ENCODE measurements at regions not wholly inside any gene's neighbourhood (a gene's known extent, or its start where the extent isn't known, plus 50 kb on each side); places are given as distances from the start of the nearest gene placed in this dataset.

DNA sequence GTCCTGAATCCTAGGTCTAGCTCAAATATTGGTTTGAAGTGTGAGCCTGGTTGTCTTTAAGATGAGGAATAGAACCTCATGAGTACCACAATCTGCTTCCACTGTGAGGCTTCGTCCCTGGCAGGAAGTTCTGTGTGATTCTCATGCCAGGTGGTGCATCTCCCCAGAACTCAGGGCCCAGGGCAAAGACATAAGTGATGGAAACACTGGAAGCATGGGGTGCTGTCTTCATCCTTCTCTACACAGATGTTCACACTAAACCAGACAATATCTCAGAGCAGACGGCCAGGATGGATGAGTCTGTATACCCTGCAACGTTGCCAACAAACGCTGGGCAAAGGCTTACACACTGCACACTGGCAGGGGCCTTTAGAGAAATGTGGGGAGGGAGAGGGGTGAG lies 475.9 kb upstream of the B3GAT1 start:
- TF ChIP-seq, protein P1, sequence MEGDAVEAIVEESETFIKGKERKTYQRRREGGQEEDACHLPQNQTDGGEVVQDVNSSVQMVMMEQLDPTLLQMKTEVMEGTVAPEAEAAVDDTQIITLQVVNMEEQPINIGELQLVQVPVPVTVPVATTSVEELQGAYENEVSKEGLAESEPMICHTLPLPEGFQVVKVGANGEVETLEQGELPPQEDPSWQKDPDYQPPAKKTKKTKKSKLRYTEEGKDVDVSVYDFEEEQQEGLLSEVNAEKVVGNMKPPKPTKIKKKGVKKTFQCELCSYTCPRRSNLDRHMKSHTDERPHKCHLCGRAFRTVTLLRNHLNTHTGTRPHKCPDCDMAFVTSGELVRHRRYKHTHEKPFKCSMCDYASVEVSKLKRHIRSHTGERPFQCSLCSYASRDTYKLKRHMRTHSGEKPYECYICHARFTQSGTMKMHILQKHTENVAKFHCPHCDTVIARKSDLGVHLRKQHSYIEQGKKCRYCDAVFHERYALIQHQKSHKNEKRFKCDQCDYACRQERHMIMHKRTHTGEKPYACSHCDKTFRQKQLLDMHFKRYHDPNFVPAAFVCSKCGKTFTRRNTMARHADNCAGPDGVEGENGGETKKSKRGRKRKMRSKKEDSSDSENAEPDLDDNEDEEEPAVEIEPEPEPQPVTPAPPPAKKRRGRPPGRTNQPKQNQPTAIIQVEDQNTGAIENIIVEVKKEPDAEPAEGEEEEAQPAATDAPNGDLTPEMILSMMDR (IDR thresholded peaks at IDR 0.05): no peak
- no peak for TF ChIP-seq POLR2A (IDR thresholded peaks at IDR 0.05)

All from heart left ventricle (tissue), 13 donors.